ENCODE measurements at regions not wholly inside any gene's neighbourhood (a gene's known extent, or its start where the extent isn't known, plus 50 kb on each side); places are given as distances from the start of the nearest gene placed in this dataset.

- no peak for DNase-seq
These were observed 455.6 kb downstream of the MAFB start for GRCh38 chr20:40233406-40233805.

- no peak for DNase-seq
These were observed 456.3 kb downstream of the MAFB start for GRCh38 chr20:40232756-40233155.

DNA sequence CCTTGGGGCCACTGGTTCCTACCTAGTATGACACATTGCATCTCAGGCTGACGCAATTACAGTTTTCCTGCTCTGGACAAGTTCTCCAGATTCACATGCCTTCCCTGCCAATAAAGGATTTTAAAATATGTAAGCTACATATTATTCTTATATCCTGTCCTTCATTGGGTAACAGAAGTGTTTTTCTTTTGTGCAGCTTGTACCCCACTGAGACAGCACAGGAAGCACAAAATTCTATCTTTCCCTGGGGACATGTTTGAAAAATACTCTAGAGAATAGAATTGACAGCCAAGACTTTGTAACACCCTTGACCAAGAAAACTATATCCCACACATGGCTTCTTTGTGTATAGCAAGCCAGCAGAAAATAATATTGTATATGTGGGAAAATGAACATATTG is 456.8 kb downstream of the MAFB start:
- no peak for DNase-seq

GRCh38 chr20:40230486-40230885 is 458.6 kb downstream of the MAFB start:
- DNase-seq = no peak

DNA sequence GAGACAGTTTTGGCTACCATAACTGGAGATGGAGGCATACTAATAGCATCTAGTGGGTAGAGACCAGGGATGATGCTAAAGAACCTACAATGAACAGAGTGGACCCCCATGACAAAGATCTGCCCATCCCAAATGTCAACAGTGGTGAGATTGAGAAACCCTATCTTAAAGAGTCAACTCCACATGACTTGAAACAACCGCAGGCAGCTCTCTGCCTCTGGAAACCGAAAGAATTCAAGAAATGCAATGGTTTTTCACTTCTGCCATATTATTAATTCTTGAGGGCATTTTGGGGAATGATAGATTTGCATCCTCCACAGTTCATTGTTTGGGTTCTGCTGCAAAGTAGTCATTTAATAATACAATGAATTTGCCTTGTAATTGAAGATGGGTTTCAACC is 463.4 kb downstream of the MAFB start:
- no peak for DNase-seq

- no peak for DNase-seq
These were observed 465.2 kb downstream of the MAFB start for GRCh38 chr20:40223810-40224209.

DNA sequence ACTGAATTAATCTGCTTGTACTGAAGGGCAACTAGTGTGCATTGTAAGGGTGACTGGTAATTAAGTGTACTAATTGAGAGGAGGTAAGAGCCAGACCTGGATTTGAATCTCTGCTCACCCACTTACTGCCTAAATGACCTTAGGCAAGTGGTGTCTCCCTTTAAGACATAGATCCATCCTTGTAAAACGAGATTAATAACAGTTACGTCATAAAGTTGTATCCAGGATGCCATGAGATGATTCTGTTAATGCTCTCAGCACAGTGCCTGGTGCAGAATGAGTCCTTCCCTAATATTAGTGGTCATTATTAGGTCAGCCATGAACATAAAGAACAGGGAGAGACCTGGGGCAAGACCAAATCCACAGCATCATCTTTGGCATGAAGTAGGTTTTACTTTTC is 470.1 kb downstream of the MAFB start:
- no peak for DNase-seq

DNA sequence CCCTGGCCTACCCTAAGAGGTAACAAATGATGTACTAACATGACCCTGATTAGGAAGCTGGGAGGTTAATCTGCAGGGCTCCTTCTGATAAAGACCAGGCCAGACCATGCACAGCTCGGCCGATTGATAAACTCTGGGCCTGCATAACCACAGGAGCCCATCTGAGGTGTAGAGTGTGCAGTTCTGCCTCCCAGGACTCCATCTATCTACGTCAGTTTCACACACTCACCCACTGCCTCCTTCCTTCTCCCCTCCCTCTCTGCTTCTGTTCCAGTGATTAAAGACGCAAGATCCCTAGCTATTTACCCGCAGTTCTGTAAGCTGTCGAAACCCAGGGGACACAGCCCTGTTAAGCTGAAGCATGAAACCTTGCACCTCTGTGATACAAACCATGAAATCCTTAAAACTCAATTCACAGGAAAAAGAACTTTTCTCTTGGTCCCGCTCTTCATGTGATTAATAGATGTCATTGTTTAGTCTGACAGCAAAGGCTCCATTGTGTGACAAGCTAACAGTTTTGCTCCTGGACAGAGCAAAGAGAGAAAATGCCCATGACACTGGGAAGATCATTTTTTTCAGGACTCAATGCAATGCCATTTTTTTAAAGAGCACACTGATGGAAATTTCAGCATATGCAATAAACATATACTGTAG is 470.6 kb downstream of the MAFB start:
- peak in 12 of 56 donors; percentile 1 to 37 (median 7) for DNase-seq

DNA sequence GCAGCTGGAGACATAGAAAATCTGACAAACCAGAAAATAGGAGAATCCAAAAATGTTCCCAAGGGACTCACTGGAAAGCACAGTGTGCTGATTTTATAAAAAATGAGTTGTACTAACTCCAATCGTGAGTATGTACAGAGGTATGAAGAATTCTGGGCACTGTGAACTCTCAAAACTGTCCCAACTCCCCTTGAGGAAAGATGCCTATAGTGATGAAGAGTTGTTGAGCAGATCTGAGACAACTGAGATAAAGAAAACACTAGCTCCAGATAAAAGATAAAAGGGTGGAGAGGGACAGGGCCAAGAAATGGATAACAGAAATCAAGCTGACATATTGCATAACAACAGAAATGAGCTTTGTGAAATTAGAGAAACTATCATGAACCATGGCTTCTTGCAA is 481.4 kb downstream of the MAFB start:
- no peak for DNase-seq

DNA sequence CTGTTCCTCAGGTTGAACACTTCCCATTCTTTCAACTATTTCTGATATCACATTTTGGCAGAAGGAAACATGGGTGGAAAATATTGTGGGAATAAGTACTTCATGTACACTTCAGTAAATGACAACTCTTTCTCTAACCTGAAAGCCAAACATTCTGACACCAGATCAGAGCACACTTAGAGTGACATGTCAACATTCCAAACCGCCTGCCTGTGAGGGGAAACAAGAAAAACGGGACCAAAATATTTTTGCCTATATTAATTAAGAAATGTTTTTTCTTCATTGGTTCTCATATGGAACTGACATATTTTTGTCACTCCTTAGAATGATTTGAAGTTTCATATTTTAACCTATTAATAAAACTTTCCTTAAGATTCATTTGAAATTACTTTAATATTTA is 483.1 kb downstream of the MAFB start:
- no peak for DNase-seq

DNA sequence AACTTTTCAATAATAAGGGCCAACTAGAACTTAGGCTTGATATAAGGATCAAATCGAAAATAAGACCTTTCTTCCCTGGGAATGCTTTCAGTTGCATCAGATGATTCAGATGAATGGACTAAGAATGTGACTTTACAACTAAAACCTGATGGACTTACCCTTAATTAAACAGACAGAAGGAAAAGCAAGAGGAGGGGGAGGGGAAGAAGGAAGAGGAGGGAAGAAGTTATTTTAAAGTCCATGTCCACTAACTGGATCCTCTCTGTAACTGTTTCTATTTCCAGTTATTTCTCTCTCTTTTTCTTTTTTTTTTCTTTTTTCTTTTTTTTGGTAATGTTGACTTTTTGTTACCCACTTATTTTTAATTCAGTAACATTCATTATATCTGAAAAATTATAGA is 486.0 kb downstream of the MAFB start:
- no peak for DNase-seq

- DNase-seq = no peak
These were observed 491.3 kb downstream of the MAFB start for GRCh38 chr20:40197691-40198090.

DNA sequence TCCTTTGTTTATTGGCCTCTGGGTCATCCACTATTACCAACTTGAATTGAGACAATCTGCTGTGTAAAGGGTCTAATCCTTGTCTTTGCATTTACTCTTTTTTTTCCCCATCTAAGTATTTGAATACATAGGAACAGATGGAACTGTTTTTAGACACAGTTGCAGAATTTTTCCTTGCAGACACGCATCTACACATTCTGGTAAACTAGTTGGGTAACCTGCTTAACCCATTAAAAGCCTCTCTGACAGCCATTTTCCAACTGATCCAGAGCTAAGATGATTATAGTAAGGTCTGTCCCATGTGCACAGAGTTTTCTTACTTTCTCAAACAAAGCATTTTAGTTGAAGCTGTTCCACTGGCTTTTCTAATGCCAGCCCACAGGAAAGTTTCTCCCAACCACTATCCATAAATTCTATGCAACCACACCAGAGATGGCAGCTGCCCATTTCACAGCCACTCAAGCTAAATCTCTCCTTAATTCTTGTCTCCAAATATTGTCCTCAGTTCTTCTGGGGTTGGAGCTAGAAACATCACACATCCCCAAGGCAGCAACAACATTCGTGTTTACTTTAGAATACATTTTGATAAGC is 492.1 kb downstream of the MAFB start:
- no peak for DNase-seq

DNA sequence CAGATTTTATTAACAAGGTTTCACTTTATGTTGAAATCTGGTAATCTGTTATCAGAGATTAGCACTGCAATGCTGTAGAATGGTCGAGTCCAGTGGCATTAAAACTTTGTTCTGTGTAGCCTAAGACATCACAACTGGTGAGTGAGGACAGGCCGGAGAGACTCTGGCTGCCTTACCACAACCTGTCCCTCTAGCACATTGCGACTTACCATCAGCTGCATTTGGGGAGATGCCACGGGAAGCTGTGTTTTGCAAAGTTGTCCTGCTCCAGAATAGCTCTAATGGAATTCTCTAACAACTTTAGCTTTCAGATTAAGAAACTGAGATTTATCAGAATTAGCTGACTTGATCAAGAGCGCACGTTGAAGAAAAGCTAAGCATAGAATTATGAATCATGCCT is 493.3 kb downstream of the MAFB start:
- DNase-seq = no peak

- no peak for DNase-seq
These were observed 496.5 kb downstream of the MAFB start for GRCh38 chr20:40192529-40192928.

GRCh38 chr20:40192081-40192480 is 497.0 kb downstream of the MAFB start:
- DNase-seq = no peak

GRCh38 chr20:40191573-40191972 is 497.5 kb downstream of the MAFB start:
- DNase-seq = no peak

DNA sequence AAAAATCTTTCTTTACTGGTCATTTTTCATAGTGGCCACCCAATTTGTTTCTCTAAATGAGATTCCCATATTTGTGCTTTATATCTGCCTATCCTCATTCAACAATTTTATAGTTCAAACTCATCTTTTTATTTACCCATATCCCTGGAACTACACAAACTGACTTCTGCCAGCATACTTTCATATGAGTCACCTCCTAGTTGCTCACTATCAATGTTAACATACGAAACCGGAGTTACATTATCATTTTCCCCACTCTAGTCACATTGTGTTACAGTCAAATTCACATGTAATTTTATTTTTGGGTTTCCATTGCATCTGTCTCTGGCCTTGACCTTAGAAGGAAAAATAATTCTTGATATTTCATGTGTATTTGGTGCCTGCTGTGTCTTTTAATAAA is 499.4 kb downstream of the MAFB start:
- DNase-seq = no peak

DNA sequence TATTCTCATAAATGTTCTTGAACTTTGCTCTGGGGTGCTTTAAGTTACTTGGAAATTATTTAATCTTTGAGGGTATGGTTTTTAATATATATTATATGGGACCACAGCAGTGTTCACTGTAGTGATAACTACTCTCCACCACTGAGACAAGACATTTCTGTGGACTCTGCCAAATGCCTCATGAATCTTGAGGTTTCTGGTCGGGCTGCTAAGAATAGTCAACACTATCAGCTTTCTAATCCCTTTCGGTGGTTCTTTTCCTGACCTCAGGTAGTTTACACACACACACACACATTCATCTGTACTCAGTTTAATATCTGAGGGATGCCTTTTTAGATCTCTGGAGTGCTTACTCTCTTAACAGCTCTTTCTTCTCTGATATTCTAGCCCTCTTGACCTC is 500.7 kb downstream of the MAFB start:
- no peak for DNase-seq

DNA sequence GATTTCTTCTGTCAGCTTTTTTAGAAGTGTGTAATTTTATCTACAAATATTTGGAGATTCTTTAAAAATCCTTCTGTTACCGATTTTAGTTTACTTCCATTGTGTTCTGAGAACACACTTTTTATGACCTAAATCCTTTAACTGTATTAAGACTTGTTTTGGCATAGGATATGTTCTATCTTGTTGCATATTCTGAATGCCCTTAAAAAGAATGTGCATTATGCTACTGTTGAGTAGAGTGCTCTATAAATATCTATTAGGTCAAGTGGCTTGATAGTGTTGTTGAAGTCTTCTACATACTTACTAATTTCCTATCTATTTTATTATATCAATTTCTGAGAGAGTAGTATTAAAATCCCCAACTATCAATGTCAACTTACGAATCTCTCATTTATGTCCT is 502.2 kb downstream of the MAFB start:
- DNase-seq = no peak

- no peak for DNase-seq
These were observed 507.4 kb downstream of the MAFB start for GRCh38 chr20:40181676-40182075.

GRCh38 chr20:40176098-40176841 is 512.8 kb downstream of the MAFB start:
- DNase-seq = no peak

DNA sequence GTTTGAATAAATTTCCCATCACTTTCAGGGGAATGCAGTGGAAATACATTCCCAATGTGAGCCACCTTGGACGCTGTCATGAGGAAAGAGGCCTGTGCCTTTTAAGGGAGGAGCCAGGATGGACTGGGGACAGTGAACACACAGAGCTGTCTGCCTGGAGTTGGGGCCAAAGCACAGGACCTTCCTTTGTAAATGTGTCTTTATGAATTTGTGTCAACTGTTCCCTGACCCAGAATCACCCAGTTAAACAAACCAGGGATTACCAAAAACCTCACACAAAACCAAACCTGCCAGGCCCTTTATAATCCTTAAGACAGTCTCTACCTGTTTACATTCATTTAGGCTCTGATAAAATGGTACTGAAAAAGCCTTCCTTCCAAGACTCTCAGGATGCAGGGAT is 513.7 kb downstream of the MAFB start:
- DNase-seq = no peak

Data from nucleus accumbens (tissue), 56 donors.